ENCODE measurements at regions not wholly inside any gene's neighbourhood (a gene's known extent, or its start where the extent isn't known, plus 50 kb on each side); places are given as distances from the start of the nearest gene placed in this dataset.
"Not testable (repeated sequence)": the region's sequence is repeated elsewhere in the genome, so short reads cannot be mapped to it uniquely, and the experiment has no call there.

GRCh38 chr2:101610750-101611315 lies 86.7 kb upstream of the MAP4K4 start:
- DNase-seq (ENCODE audit: low read depth), result no peak

DNA sequence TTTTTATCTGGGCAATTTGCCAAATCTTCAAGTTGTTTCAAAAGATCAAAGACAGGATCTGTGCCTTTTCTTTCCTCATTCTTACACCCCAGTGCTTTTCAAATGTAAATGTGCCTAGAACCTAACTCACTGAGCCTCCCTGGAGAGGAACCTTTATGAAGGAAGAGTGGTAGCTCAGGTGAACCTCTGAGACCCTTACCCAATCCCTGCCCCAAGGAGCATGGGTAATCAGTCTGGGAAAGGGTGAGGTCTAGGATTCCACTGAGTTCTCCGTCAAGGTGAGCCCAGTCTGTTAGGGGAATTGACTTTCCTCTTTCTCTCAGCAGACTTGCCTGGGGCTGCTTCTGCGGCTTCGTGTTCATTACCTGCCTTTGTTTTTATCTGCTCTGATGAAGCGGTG lies 88.1 kb upstream of the MAP4K4 start:
- DNase-seq (ENCODE audit: low read depth), result no peak

GRCh38 chr2:101608408-101609310 lies 88.8 kb upstream of the MAP4K4 start:
- DNase-seq (ENCODE audit: low read depth), result no peak

DNA sequence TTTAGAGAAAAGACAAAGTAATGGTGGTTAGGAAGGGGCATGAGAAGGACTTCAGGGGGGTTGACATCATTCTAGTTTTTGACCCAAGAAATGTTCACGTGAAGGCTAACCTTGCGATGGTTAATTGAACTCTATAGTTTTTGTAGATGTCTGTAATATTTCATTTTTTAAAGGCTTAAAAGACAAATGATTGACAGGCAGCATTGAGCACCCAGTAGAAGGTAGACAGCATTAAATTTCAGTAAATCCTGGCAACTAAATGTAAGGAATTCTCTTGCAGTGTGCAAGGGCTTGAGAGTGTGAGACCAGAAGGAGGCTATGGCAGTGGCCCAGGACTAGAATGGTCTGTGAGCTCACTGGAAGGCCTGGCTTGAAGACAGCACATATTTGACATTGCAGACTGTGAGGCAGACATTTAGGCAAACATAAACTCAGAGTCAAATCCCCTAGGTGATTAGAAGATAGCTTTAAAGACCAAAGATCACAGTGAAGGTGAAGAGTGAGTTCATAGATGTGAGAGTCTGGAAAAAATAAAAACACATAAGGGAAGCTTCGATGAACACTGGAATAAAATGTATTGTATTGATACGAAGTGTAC lies 100.1 kb upstream of the MAP4K4 start:
- DNase-seq (ENCODE audit: low read depth), result no peak

DNA sequence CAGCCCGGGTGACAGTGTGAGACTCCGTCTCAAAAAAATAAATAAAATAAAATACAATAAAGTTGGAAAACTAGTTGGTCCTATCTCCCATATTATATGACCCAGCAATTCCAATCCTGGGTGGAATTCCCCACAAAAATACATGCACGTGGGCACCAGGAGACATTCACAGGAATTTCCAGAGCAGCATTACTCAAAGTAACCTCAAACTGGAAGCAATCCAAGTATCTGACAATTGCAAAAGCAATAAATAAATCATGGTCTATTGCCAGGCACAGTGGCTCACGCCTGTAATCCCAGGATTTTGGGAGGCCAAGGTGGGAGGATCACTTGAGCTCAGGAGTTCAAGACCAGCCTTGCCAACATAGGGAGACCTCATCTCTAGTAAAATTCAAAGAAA lies 101.2 kb upstream of the MAP4K4 start:
- DNase-seq (ENCODE audit: low read depth), result peak; percentile 26

DNA sequence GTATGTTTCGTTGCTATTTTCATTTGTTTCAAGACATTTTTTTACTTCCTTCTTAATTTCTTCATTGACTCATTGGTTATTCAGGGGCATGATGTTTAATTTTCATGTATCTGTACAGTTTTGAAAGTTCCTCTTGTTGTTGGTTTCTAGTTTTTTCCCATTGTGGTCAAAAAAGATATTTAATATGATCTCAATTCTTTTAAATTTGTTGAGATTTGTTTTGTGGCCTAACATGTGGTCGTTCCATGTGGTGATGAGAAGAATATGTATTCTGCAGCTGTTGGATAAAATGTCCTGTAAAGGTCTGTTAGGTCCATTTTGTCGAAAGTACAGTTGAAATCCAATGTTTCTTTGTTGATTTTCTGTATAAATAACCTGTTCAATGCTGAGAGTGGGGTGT lies 110.3 kb upstream of the MAP4K4 start:
- peak; percentile 64 for DNase-seq (ENCODE audit: low read depth)

- no peak for DNase-seq (ENCODE audit: low read depth)
Observed at GRCh38 chr2:101583861-101584260, 108.9 kb upstream of the RFX8 start.

GRCh38 chr2:101581675-101582299 lies 106.9 kb upstream of the RFX8 start:
- DNase-seq (ENCODE audit: low read depth), result no peak

DNA sequence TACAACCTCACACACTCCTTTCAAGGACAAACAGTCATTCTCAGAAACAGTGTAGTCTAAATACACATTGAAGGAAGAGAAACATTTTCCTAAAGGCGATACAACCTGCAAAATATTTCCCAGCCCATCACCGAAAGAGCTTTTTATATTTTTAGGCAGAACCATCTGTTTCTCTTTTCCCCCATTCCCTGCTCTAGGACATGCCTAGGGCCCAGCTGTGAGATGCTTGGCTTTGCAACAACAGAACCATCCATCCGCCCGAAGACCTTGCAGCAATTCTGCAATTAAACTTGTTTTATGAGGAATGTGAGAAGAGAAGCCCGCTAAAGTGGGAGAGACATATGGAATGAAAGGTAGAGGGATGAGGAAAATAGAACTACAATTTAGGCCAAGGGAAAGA lies 105.6 kb upstream of the RFX8 start:
- DNase-seq (ENCODE audit: low read depth), result no peak

GRCh38 chr2:101578671-101579070 lies 103.8 kb upstream of the RFX8 start:
- DNase-seq (ENCODE audit: low read depth), result no peak

DNA sequence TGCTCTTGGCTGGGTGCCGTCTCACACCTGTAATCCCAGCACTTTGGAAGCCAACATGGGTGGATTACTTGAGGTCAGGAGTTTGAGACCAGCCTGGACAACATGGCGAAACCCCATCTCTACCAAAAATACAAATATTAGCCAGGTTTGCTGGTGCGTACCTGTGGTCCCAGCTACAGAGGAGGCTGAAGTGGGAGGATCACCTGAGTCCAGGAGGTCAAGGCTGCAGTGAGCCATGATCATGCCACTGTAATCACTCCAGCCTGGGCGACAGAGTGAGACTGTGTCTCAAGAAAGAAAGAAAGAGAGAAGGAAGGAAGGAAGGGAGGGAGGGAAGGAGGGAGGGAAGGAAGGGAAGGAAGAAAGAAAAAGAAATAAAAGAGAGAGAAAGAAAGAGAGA lies 103.2 kb upstream of the RFX8 start:
- not testable (repeated sequence) for DNase-seq (ENCODE audit: low read depth)

DNA sequence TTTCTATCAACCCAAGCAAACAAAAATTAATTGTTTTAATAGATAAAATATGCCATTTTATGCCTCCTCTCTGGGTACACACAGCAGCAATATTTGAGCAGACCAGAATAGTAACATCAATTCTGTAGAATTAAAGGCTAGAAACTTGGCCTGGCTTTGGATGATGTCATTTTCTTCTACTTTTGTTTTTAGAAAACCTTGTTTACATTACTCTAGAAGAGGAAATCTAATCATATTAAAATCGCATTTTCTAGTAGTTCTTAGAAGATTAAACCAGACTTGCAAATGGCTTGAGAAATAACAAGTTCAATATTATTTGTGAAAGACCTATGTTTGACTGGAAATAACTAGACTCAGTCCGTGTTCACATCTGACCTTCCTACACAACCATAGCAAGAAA lies 102.3 kb upstream of the RFX8 start:
- DNase-seq (ENCODE audit: low read depth), result no peak

DNA sequence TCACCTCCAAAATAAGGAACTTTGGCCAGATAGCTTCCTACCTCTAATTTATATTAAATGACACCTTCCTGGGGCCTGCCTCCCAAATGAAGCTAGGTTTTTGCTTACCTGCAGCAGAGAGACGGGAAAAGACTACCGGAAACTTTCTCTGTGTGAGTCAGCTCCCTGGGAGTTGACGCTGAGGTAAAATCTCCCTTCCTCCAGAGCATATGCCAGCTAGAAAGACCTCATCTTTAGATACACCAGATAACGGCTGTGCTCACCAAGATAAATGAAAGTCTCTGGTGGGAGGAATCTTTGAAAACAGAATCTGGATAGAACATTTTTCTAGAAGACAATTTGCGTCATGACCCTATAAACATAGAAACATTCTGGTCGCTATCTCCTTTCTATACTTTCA lies 99.7 kb upstream of the RFX8 start:
- no peak for DNase-seq (ENCODE audit: low read depth)

DNA sequence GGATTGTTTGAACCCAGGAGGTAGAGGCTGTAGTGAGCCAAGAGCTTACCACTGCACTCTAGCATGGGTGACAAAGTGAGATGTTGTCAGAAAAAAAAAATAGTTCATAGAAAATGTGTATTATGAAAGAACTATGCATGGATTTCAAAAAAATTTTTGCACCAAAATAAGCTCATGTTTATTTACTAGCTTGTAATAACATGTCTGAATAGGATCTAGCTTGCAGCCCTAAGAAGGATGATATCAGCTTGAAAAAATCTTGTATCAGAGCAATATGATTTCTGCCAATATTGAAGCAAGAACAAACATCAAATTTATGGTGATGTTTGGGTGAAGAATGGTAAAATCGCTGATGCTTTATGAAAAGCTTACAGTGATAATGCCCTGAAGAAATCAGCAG lies 97.0 kb upstream of the RFX8 start:
- DNase-seq (ENCODE audit: low read depth), result no peak

GRCh38 chr2:101569886-101570520 lies 95.1 kb upstream of the RFX8 start:
- DNase-seq (ENCODE audit: low read depth), result no peak

- no peak for DNase-seq (ENCODE audit: low read depth)
Observed at GRCh38 chr2:101568969-101569368, 94.1 kb upstream of the RFX8 start.

- DNase-seq (ENCODE audit: low read depth), result no peak
Observed at GRCh38 chr2:101566632-101567228, 91.8 kb upstream of the RFX8 start.

DNA sequence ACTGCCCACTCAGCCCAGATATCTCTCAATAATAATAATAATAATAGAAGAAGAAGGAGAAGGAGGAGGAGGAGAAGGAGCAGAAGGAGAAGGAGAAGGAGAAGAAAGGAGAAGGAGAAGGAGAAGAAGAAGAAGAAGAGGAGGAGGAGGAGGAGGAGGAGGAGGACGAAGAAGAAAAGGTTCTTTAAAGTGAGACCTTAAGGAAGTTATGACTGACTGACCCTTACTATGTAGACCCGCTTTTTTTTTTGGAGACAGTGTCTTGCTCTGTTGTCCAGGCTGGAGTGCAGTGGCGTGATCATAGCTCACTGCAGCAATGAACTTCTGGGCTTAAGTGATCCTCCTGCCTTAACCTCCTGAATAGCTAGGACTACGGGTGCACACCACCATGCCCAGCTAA lies 88.9 kb upstream of the RFX8 start:
- DNase-seq (ENCODE audit: low read depth), result no peak

- DNase-seq (ENCODE audit: low read depth), result no peak
Observed at GRCh38 chr2:101560780-101561315, 85.9 kb upstream of the RFX8 start.

- no peak for DNase-seq (ENCODE audit: low read depth)
Observed at GRCh38 chr2:101559551-101559950, 84.6 kb upstream of the RFX8 start.
